ENCODE measurements at regions not wholly inside any gene's neighbourhood (a gene's known extent, or its start where the extent isn't known, plus 50 kb on each side); places are given as distances from the start of the nearest gene placed in this dataset.

GRCh38 chr22:22111983-22112382, 129.4 kb upstream of the TOP3B start:
- CTCF ChIA-PET = interaction anchor here (1.3 to 2.5 kb wide), 3 partner anchors 7 to 51 kb away, joined by 3 to 11 read pairs (median 9); no protein-coding TSS in a partner anchor
- Mint-ChIP-seq H3K27ac (no peak overlapping the region), H3K4me3 (no peak overlapping the region), H3K27me3 (no peaks in the 10 kb centered on the region), H3K4me1 (ENCODE audit: low read depth) (peaks cover 10% of the 10 kb centered on the region), H3K9me3 (no peaks in the 10 kb centered on the region), H3K36me3 (ENCODE audit: low read depth) (no peaks in the 10 kb centered on the region)
- intact Hi-C loops (cut with micrococcal nuclease) = no loop called here
- no peak for DNase-seq
- ATAC-seq = no peak
- POLR2A ChIA-PET = no interaction called here
- TF ChIP-seq CTCF (IDR thresholded peaks at IDR 0.05) = no peak

DNA sequence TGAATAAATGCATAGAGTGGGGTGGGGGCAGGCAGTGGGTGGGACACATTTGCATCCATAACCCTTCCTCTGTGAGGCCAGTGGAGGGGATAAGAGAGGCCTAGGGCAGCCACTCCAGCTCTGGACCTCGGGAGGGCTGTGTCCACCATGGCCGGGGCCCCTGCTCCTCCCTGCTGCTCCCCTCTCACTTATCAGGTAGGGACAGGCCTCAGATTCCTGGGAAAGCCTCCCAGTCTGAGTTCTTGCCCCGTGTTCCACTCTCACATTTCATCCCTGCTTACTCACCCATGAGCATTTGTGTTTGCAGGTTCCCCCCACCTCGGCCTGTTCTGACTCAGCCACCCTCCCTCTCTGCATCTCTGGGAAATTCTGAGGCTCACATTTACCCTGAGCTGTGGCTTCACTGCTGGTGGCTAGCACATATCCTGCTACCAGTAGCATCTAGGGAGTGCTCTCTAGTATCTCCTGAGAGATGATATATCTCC, 128.7 kb upstream of the TOP3B start:
- H3K27me3 Mint-ChIP-seq = no peaks in the 10 kb centered on the region
- ATAC-seq (peak; percentile 88), DNase-seq (peak; percentile 70)
- no peak overlapping the region for H3K4me3 Mint-ChIP-seq
- no peaks in the 10 kb centered on the region for H3K36me3 Mint-ChIP-seq (ENCODE audit: low read depth)
- ChIA-PET CTCF (interaction anchor here (0.7 to 2.5 kb wide), 8 partner anchors 8 to 50 kb away, joined by 3 to 11 read pairs (median 4); no protein-coding TSS in a partner anchor), POLR2A (no interaction called here)
- no peak for TF ChIP-seq CTCF (IDR thresholded peaks at IDR 0.05)
- no peak overlapping the region for H3K27ac Mint-ChIP-seq
- intact Hi-C loops (cut with micrococcal nuclease) = no loop called here
- H3K4me1 Mint-ChIP-seq (ENCODE audit: low read depth) = peaks cover 10% of the 10 kb centered on the region
- H3K9me3 Mint-ChIP-seq = no peaks in the 10 kb centered on the region

- Mint-ChIP-seq H3K27me3 (no peaks in the 10 kb centered on the region), H3K4me3 (no peak overlapping the region), H3K9me3 (no peaks in the 10 kb centered on the region), H3K4me1 (ENCODE audit: low read depth) (peaks cover 10% of the 10 kb centered on the region), H3K36me3 (ENCODE audit: low read depth) (no peaks in the 10 kb centered on the region), H3K27ac (no peak overlapping the region)
- intact Hi-C loops (cut with micrococcal nuclease) = no loop called here
- peak; percentile 60 for TF ChIP-seq CTCF (IDR thresholded peaks at IDR 0.05)
- ATAC-seq (peak; percentile 90), DNase-seq (peak; percentile 68)
- POLR2A ChIA-PET = no interaction called here
- CTCF ChIA-PET = interaction anchor here (0.7 to 2.5 kb wide), 10 partner anchors 8 to 50 kb away, joined by 3 to 11 read pairs (median 3); no protein-coding TSS in a partner anchor
These were observed 128.1 kb upstream of the TOP3B start for GRCh38 chr22:22110548-22111266.

DNA sequence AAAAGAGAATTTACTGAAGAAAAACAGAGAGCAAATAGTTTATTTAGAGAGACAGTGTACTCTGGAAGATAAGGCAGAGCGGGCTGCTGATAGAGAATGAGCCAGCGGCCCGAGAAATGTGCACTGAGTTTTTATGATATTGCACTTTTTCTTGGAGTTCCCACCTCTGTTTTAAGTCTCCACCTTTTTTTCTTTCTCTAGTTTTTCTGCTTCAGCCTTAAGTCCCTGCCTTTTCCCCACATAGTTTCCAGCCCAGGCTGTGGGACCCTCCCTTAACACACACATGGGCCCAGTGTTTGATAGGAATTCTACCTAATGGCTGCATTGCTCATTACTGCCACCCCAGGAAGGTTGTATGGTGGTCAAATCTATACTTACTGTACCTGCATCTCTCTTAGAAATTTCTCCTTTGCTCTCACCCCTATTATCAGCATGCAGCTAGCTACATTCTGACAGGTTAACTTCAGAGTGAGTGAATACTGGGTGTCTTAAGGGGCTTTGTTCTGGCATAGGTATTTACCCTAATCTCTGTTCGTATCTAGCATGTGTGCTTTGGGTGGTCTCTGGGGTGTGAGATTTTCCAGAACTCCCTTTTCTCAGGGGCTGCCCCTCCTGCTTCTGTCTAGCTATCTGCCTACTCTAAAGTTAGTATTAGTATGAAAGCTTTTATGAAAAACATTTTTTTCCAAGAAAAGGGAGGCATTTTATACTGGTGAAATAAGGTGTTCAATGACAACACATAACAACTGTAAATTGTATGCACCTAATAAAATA, 127.3 kb upstream of the TOP3B start:
- no peak overlapping the region for H3K27ac Mint-ChIP-seq
- POLR2A ChIA-PET = no interaction called here
- TF ChIP-seq CTCF (IDR thresholded peaks at IDR 0.05) = no peak
- H3K27me3 Mint-ChIP-seq = no peaks in the 10 kb centered on the region
- H3K4me1 Mint-ChIP-seq (ENCODE audit: low read depth) = peaks cover 10% of the 10 kb centered on the region
- H3K9me3 Mint-ChIP-seq = no peaks in the 10 kb centered on the region
- intact Hi-C loops (cut with micrococcal nuclease) = no loop called here
- CTCF ChIA-PET = interaction anchor here (0.8 to 2.5 kb wide), 7 partner anchors 9 to 49 kb away, joined by 3 to 11 read pairs (median 3); no protein-coding TSS in a partner anchor
- no peak overlapping the region for H3K4me3 Mint-ChIP-seq
- ATAC-seq (no peak), DNase-seq (no peak)
- H3K36me3 Mint-ChIP-seq (ENCODE audit: low read depth) = no peaks in the 10 kb centered on the region

- POLR2A ChIA-PET = no interaction called here
- TF ChIP-seq CTCF (IDR thresholded peaks at IDR 0.05) = no peak
- intact Hi-C loops (cut with micrococcal nuclease) = no loop called here
- Mint-ChIP-seq H3K9me3 (no peaks in the 10 kb centered on the region), H3K4me3 (no peak overlapping the region), H3K36me3 (ENCODE audit: low read depth) (no peaks in the 10 kb centered on the region), H3K27me3 (peaks cover 2% of the 10 kb centered on the region), H3K4me1 (ENCODE audit: low read depth) (peaks cover 10% of the 10 kb centered on the region), H3K27ac (no peak overlapping the region)
- ATAC-seq (no peak), DNase-seq (no peak)
- CTCF ChIA-PET = interaction anchor here (1.0 kb wide), 1 partner anchor 46 kb away, joined by 4 read pairs; no protein-coding TSS in a partner anchor
These were observed 124.3 kb upstream of the TOP3B start for GRCh38 chr22:22106855-22107254.

All from activated CD8-positive, alpha-beta T cell treated with anti-CD3 and anti-CD28 coated beads for 36 hours (primary cell).